Stimulated activated CD4-positive, alpha-beta T cell treated with anti-CD3 and anti-CD28 coated beads, Interleukin-1b, Interleukin-23, amount 100 ng/mL, for 48 hours (primary cell): ENCODE measurements at regions not wholly inside any gene's neighbourhood (a gene's known extent, or its start where the extent isn't known, plus 50 kb on each side); places are given as distances from the start of the nearest gene placed in this dataset.
"Not testable (repeated sequence)": the region's sequence is repeated elsewhere in the genome, so short reads cannot be mapped to it uniquely, and the experiment has no call there.

ENCODE experiments used
- DNase-seq: peaks from one replicate; pipeline ENCODE4 v3.0.0-alpha.2; 2020

DNA sequence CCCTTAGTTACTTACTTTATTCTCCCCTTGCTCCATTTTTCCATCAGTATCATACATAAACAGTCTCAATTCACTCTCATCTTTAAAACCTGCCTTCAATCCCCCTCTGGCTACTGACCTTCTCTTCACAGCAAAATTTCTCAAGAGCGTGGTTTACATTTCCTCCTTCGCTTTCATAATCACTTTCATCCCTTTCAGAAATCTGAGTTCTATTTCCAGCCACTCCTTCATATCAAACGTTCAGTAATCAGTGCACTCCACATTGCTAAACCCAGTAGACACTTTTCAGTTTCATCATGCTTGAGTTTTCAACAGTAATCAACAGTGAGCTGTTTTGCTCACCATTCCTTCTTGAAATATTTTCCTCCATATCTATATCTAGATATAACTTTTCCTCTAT, 176.7 kb upstream of the HSF2 start:
- no peak for DNase-seq

DNA sequence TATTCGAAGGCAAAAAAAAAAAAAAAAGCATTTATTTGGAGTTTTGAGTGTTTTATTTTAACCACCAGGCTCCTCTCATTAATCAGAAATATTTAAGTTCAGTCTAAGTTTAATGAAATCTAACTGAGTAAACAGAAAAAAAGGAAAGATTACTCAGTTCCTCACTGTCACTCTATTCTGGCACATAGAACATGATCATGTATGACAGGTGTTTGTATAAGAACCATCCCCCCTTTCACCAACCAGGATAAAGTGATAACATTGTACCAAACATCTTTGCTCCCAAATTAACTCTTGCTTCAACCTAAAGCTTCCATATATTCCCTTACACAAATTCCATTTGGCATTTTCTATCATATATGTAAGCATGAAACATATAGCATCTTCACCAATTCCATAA, 176.2 kb upstream of the HSF2 start:
- no peak for DNase-seq

DNA sequence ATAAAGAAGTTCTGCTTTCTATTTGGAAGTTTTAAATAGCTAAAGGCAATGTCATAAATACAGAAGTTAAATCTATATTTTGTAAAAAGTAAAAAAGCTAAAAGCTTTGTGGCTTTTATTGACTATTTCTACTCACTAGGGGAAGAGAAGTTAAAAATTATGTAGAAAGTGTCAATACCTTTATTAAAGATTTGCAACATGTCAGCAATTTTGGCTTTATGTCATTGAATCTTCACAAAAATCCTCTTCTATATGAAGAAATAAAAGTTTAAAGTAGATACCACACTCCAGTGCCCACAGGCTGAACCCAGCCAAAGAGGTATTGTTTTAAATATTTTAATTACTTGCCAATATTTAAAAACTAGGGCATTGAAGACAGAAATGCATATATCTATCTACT, 160.6 kb upstream of the HSF2 start:
- DNase-seq, result no peak

DNA sequence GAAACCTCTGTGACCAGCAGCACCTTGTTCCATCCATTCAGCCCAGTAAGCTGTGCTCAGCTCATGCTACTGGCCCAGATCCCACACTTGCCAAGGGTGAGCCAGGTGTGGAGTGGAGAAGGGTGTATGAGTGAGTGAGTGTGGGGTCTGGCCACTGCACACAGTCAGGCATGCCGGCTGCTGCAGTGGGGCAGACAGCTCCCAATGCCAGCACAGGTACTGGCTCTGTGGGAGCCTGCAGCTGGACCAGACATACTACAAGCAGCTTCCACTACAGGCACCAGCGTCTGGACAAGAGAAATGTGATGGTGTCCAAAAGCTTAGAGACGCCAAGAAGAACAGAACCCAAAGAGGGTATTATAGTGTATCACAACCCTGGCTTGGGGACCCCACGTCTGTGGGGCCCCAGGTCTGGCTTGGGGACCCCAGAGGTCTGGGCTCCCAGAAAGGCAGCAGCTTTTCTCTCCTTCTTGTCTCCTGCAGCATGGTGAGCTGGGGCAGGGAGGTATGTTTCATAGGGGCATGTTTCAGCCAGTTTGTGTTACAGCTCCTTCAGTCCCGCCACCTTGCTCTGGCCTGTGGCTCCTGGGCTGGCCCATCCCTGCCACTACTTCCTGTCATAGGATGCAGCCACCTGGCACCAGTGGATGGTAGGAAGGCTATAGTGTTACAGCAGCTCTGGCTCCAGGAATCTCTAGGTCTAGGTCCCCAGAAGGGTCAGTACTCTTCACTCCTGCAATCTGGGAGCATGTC, 152.4 kb upstream of the HSF2 start:
- no peak for DNase-seq

DNA sequence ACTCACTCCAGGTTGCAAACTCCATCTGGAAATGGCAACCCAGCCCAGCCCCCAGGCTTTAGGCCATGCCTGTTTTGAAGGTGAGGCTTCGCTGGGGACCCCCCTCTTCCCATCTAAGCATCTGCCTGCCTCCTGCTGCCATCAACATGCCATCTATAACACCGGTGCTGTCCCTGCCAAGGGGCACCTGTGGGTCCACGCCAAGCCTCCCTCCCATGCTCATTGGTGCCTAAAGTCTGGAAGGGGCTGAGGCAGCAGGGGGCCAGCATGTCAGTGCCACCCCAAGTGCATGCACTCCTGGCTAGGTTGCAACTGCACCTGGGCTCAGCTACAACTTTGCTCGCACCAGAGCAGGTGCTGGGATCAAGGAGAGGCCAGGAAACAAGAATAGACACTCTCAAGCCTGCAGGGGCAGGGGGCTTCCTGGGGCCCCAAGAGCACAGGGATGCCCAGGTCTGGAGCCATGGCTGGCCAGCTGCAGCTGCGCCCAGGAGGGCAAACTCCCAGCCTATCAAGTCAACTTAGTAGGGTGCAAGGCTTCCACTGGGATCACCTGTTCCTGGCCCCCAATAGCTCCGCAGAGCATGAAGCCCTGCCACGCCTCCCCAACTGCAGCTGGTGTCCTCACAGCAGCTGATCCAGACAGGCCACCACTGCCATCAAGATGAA, 151.3 kb upstream of the HSF2 start:
- DNase-seq, result no peak

DNA sequence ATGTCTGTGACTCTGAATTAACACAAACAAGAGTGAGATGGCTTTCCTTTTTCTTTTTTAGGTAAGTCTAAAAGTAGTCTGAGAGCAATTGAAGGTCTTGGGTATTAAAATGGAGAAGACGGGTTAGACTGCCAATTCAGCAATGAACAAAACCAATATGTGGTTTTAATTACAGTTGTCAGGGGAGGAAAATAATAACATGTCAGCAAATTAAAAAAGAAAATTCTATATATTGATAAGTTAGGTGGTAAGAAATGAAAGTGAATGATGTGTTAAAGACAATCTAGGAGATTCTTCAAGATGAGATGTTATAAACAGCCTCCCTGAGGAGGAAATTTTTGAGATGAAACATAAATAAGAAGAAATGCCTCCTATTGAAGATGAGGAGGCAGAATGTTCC, 150.6 kb upstream of the HSF2 start:
- DNase-seq, result no peak

DNA sequence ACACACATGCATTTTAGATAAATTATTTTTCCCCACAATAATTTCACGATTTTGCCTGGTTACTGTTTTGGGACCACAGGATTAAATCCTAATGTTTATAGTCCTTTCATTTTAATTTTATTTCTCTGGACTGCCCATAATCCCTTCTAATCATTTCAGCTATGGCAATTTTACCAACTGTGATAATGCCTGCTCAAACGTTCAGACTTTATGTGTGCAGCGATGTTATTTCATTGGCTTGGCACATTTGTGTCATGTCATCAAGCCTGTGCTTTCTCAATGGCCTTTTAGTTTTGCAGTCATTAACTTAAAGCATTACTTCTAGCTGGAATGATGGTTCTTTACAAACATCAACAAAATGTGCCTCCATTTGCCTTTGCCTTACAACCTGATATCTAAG, 140.6 kb upstream of the HSF2 start:
- DNase-seq, result no peak

DNA sequence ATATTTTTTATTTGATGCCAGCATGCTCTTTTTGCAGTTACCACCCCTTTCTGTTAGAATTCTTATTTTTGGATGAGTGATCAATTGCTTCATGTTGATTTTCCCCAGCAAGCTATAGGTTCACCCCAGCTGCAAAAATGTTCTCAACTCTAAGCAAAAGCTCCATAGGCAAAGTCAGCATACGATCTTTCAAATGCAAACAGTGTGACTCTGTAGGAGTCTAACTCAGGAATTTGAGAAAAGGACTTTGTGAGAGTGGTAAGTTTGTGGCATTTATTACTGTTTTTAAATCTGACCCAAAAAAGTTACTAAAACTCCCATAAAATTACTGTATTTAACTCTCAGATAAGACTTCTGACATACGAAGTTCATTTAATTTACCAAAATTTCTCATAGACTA, 134.9 kb upstream of the HSF2 start:
- DNase-seq, result no peak

DNA sequence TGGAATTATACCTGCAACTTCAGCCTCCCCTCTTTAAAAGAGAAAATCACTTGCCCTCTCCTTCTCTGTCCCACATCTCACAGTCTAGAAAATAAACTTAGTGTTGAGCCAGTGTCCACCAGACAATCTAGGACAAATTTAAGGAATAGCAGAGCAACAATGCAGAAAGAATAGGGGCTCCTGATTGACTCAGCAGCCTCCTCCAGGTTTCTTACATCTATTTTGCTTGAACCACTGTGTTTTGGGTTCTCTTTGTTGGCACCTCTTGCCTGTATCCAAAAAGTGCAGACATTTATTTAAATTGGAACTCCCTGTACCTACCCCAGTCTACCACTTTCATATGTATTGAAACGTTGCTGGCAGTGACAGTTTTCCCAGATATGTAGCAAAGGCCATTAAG, 133.7 kb upstream of the HSF2 start:
- no peak for DNase-seq

DNA sequence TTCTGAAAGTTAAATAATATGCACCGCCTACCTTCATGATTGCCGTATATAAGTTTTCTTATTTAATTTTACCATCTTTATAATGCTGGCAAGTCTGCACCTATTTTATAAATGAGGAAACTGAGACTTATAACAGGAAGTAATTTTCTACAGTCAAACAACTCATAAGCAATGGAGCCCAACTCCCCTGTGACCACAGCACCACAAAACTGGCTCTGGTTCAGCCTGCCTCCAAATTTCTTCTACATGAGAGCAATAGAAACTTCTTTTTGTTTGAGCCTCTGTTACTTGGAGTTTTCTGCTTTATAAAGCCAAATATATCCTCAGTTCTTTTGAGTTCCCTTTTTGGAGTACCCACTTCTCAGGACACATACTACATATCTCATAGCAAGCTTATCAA, 131.1 kb upstream of the HSF2 start:
- DNase-seq, result no peak

DNA sequence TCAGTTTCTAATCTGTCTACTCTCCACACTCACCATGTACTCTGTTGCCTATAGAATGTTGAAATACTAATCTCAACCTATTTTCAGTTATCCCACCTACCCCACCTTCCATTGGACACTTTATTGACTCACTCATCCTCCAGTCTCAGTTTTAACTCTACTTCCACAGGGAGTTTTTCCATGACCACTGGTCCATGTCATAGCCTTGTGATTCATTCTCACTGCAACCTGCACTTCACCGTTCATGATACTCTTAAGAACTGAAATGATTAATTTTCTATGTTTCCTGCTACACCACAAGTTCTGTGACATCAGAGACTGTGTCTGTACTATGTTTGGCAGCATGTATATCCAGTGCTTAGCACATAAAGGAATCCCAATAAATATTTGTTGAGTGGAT, 122.8 kb upstream of the HSF2 start:
- no peak for DNase-seq

DNA sequence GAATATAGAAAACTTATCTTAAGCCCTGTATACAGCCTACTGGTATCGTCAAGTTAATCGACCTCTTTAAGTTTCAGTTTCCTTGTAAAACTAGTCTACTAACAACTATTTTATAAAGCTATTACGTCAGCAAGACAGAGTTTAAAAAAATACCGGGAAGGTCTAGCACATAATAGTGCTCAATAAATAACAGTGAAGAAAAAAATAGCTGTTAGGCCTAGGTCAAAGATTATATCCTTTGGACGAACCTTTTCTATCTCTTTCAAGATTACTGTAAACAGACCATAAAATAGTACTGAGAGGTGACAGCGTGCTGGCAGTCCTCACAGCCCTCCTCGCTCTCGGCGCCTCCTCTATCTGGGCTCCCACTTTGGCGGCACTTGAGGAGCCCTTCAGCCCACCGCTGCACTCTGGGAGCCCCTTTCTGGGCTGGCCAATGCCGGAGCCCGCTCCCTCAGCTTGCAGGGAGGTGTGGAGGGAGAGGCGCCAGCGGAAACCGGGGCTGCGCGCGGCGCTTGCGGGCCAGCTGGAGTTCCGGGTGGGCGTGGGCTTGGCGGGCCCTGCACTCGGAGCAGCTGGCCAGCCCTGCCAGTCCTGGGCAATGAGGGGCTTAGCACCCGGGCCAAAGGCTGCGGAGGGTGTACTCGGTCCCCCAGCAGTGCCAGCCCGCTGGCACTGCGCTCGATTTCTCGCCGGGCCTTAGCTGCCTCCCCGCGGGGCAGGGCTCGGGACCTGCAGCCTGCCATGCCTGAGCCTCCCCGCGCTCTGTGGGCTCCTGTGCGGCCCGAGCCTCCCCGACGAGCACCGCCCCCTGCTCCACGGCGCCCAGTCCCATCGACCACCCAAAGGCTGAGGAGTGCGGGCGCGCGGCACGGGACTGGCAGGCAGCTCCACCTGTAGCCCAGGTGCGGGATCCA, 119.1 kb upstream of the HSF2 start:
- not testable (repeated sequence) for DNase-seq

DNA sequence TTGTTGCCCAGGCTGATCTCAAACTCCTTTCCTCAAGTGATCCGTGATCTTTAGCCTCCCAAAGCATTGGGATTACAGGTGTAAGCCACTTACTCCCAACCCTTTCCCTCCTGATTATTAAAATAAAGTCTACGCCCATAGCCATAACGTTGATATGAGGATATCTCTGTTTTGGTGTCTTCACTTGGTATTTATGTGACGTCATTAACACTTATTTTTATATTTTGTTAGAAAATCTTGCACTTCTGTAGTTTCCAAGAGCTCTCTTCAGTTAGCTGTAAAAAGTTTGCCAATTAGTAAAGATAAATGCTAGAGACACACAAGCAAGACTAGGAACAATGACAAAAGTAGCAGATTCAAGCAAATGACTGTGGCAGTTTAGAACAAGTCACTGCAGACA, 115.6 kb upstream of the HSF2 start:
- no peak for DNase-seq

DNA sequence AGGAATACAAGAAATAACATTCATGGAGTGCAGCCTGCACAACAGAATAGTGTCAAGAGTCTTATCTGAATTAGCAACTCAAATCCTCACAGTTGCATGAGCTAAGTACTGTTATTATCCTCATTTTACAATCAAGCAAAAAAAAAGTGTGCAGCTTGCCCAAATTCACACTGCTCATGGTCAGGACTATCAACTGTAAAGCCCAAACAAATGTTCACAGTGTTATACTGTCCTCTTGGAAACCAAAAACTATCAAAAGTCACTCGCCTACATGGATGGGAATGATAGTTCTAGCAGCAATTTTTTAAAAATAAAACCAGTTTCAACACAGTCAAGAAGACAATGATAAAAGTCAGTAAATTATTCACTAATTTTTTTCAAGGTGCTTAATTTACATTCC, 114.6 kb upstream of the HSF2 start:
- no peak for DNase-seq

DNA sequence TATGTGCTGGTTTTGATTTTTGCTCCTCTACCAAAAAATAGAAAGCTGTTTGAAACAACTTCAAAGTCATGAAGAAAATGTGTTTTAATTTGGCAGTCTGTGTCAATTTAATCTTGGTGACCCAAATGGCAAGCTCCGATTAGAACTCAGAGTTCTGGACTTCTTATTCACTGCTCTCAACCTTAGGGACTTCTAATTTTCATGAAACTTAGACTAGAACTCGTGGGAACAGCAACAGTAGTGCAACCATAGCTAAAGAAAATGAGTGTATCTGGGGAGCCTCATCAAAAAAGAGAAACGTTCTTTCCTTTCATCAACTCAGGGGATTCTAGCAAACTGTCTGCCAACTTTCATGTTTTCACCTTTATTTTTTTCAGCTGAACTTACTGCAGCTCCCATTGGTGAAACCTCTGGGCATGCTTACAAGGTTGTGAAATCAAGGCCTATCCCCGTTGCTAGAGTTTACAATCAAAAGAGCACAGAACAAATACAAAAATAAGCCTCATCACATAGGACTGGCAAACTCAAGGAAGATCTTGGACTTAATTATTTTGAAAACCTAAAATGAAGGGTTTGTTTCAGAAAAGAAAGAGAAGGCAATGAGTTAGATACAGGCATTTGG, 114.0 kb upstream of the HSF2 start:
- DNase-seq, result no peak

DNA sequence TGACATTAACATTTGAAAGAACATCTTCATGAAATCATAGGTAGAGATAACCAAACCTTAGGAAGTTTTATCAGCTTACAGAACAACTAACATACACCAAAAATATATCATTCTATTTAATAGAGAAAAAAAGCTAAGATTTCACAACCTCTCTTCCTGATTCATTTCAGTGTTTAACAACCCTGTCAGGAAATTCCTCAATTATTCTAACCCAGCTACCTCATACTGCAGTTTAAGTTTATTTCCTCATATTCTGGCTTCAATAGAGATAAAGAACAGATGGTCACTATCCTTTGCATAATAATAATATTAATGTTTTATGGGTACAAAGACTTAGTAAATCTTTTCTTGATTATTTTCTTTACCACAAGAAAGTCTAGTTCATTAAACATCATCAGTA, 112.9 kb upstream of the HSF2 start:
- no peak for DNase-seq

DNA sequence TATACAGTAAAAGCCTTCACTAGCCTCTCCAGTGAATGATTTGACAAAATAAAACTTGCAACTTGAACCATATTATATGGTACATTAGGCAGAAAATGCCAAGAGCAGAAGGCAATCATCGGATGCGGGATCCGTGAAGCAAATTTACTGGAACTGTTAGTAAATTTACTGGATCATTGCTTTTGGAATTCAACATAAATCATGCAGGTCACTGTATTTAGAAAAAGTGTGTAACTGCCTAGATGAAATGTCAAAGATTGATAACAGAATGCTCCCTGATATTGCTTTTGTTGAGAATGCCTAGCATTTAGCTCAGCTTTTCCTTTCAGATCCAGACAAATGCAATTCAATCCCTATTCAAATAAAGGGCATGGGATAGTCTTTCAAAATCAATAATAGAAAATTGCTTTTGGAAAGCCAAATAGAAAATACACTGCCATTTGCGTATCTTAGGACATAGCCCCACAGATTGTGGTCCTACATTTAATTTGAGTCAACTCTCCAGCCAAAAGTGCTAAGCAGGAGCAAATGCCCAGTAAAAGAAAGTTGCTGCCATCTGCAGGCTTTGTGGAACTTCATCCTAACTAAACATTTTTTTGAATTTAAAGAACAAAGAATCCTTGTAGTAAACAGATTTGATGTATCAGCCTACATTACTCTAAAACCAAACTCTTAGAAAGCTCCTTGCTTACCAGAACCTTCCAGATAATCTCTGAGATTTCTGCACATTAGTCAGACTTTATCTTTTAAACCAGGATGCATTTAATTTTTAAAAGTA, 109.5 kb upstream of the HSF2 start:
- no peak for DNase-seq

DNA sequence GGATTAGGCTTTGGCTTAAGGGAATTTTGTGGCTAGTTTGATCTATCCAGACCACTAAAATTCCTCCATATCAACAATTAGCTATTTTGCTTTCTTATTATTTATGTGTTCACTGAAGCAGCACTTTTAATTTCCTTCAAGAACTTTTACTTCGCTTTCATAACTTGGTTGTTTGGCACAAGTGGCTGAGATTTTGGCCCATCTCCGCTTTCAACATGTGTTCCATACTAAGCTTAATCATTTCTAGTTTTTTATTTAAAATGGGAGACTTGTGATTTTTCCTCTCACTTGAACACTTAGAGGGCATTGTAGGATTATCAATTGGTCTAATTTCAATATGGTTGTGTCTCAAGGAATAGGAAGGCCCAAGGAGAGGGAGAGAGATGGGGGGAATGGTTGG, 102.4 kb upstream of the HSF2 start:
- no peak for DNase-seq

DNA sequence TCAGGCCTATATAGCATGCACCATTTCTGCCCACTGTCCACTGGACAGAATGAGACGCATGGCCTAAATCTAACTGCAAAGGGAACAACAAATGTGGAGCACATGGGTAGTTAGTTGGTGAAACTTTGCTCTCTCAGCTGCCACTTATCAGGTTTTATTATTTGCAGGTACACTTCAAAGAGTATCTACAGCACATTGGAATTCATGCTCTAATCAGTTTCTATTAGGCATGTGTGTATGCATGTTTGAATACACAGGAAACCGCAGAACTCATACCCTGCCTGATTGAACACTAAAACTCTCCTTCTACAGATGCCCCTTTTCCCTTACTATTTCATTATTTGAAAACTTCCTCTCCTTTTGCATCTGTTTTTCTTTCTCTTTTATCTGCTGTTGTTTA, 97.4 kb upstream of the HSF2 start:
- no peak for DNase-seq

DNA sequence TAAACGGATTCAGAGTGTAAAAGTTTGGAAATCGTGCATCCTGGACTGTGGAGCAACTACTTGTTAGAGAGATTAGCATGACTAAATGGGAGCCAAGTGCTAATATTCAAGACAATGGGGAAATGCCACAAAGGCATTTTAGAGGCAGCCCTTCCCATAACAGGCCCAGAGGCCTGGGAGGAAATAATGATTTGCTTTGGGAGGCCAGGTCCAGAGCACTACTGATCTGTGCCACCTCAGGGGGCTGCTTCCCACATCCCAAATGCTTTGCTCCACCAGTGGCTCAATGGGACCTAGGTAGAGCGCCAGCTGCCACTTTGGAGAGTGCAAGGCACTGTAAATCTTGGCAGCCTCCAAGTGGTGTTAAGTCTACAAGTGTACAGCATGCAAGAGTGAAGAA, 91.9 kb upstream of the HSF2 start:
- no peak for DNase-seq

DNA sequence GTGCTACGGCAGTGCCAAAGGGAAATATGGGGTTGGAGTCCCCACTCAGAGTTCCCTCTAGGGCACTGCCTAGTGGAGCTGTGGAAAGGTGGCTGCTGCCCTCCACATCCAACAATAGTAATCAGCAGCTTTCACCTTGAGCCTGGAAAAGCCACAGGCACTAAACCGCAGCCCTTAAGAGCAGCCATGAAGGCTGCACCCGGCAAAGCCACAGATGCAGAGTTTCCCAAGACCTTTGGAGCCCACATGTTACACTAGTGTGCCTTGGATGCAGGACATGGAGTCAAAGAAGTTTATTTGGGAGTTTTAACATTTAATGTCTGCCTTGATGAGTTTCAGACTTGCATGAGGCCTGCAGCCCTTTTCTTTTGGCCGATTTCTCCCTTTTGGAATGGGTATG, 91.4 kb upstream of the HSF2 start:
- DNase-seq, result no peak

DNA sequence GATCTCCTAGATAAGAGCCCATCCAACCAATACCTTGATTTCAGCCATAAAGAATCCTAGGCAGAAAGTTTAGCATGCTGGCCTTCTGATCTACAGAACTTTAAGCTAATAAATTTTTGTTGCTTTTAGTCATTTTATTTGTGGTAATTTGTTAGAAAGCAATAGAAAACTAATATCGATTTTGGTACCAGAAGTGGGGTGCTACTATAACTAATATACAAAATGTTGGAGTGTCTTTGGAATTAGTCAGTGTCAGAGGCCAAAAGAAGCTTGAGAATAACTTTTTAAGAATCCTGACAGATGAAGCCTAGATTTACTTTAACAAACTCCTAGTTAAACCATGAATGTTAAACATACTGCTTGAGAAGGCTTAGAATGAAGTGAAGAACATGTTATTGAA, 83.6 kb upstream of the HSF2 start:
- no peak for DNase-seq

DNA sequence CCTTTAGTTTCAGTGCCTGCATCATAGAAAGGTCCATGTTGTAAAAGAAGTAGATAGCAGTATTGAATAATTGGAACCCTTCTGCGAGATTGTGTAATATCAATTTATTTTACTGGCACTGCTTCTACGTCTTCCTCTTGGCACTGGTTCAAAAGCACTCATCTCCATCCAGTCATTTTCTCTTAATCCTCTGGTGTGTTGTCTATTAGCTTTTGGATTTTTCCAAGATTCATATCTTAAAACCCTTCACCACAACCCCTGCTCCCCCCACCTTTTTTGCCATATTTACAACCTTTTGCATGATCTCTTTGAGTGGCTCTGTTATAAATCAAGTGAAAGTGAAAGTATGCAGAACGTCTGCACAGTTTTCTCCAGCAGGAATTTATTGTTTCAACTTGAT, 76.6 kb upstream of the HSF2 start:
- no peak for DNase-seq
